ENCODE measurements at regions not wholly inside any gene's neighbourhood (a gene's known extent, or its start where the extent isn't known, plus 50 kb on each side); places are given as distances from the start of the nearest gene placed in this dataset.

DNA sequence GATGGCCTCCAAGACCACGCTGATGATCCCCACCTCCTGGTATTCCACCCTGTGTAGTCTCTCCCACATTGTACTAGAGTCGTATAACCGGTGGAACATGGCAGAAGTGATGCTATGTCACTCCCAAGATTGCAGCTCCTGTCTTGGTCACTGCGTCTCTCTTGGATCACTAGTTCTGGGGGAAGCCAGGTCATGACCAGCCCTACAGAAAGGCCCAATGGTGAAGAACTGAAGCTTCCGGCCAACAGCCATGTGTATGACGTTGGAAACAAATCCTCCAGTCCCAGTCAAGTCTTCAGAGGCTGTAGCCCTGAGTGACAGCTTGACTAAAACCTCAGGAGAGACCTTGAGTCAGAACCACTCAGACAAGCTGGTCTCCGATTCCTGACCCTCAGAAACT lies 61.9 kb upstream of the FNDC3B start:
- TF ChIP-seq TAF1 (conservative IDR thresholded peaks at IDR 0.05) (no peak), CTCF (IDR thresholded peaks at IDR 0.05; ENCODE audit: low read depth, low read length, missing input control) (no peak), GABPA (IDR thresholded peaks at IDR 0.05 in 1 of 2, conservative IDR thresholded peaks at IDR 0.05 in 1 of 2) (no peak)
